Parathyroid adenoma (tissue), 2 donors: ENCODE measurements at regions not wholly inside any gene's neighbourhood (a gene's known extent, or its start where the extent isn't known, plus 50 kb on each side); places are given as distances from the start of the nearest gene placed in this dataset.
"Not testable (repeated sequence)": the region's sequence is repeated elsewhere in the genome, so short reads cannot be mapped to it uniquely, and the experiment has no call there.

Experiments used
- H2AFZ ChIP-seq: fragments of 300-600 bp; sonication (generic); one replicate; pipeline ENCODE4 v1.7.0; 2017; ENCODE audit warnings: antibody characterized with exemption, mild to moderate bottlenecking
- H3K27ac ChIP-seq: fragments of 300-600 bp; sonication (generic); one replicate; pipeline ENCODE4 v1.7.0; 2017
- H3K27me3 ChIP-seq: fragments of 300-600 bp; sonication (generic); one replicate; pipeline ENCODE4 v1.7.0; 2017; ENCODE audit warnings: low read length; ENCODE audit not compliant: control insufficient read depth, insufficient read depth
- H3K36me3 ChIP-seq: fragments of 300-600 bp; sonication (generic); one replicate; pipeline ENCODE4 v1.7.0; 2017; ENCODE audit warnings: low read length; ENCODE audit not compliant: control insufficient read depth, insufficient read depth
- H3K4me1 ChIP-seq: fragments of 300-600 bp; sonication (generic); one replicate; pipeline ENCODE4 v1.7.0; 2017; ENCODE audit warnings: control low read depth
- H3K4me2 ChIP-seq: fragments of 300-600 bp; sonication (generic); one replicate; pipeline ENCODE4 v1.7.0; 2017; ENCODE audit warnings: low read length
- H3K4me3 ChIP-seq: fragments of 300-600 bp; sonication (generic); one replicate; pipeline ENCODE4 v1.7.0; 2017; ENCODE audit warnings: low read depth, low read length
- H3K79me2 ChIP-seq: fragments of 300-600 bp; sonication (generic); one replicate; pipeline ENCODE4 v1.7.0; 2017; ENCODE audit warnings: control low read depth
- H3K9ac ChIP-seq: fragments of 300-600 bp; sonication (generic); one replicate; pipeline ENCODE4 v1.7.0; 2017; ENCODE audit warnings: mild to moderate bottlenecking
- H3K9me3 ChIP-seq: fragments of 300-600 bp; sonication (generic); one replicate; pipeline ENCODE4 v1.7.0; 2017; ENCODE audit warnings: low read length; ENCODE audit not compliant: control insufficient read depth
- CTCF ChIP-seq: fragments of 300-600 bp; sonication (generic); IDR thresholded peaks from one replicate; pipeline ENCODE4 v1.7.0; 2017; ENCODE audit warnings: antibody characterized with exemption, mild to moderate bottlenecking
- donor health status: primary hyperparathyroidism.

DNA sequence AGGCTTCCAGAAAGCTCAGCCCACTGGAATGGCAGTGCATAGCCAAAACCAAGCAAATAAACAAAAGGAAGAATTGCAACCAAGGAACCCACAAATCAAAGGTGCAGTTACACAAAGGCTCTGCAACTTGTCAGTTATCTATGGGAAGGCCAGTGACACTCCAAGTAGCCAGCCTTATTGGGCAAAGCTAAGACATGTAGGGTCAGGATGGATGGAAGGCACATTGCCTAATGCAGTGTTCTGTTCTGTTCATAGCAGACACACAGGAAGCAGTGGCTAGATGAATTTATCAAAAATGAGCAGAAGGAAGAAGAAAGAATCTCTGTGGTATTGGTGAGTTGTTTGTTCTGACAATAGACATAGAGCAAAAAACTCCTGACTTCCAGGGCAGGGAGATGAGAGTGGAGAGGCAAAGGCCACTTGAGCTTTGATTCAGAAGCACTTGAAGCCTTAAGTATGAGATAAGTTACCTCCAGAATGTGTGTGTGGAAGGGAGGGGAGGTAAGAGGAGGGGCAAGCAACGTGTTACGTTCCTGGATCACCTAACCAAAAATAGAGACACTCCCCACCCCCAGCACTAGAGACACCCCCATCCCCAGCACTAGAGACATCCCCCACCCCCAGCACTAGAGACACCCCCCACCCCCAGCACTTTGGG, 57.9 kb upstream of the AKAP12 start:
- Histone ChIP-seq H2AFZ (no peak overlapping the region), H3K9ac (no peak overlapping the region), H3K4me1 (no peaks in the 10 kb centered on the region), H3K79me2 (no peaks in the 10 kb centered on the region), H3K36me3 (no peaks in the 10 kb centered on the region), H3K4me3 (no peak overlapping the region), H3K27me3 (no peaks in the 10 kb centered on the region), H3K4me2 (no peak overlapping the region), H3K27ac (no peak overlapping the region), H3K9me3 (no peaks in the 10 kb centered on the region)
- no peak for TF ChIP-seq CTCF

DNA sequence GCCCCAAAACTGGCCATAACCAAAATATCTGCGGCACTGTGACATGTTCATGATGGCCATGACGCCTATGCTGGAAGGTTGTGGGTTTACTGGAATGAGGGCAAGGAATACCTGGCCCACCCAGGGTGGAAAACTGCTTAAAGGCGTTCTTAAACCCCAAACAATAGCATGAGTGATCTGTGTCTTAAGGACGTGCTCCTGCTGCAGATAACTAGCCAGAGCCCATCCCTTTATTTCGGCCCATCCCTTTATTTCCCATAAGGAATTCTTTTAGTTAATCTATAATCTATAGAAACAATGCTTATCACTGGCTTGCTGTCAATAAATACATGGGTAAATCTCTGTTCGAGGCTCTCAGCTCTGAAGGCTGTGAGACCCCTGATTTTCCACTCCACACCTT, 56.8 kb upstream of the AKAP12 start:
- not testable (repeated sequence) for H3K79me2 ChIP-seq, H3K36me3 ChIP-seq, H3K4me3 ChIP-seq, H3K9ac ChIP-seq, H3K4me2 ChIP-seq, H3K27ac ChIP-seq, H2AFZ ChIP-seq, H3K27me3 ChIP-seq, H3K4me1 ChIP-seq, H3K9me3 ChIP-seq

DNA sequence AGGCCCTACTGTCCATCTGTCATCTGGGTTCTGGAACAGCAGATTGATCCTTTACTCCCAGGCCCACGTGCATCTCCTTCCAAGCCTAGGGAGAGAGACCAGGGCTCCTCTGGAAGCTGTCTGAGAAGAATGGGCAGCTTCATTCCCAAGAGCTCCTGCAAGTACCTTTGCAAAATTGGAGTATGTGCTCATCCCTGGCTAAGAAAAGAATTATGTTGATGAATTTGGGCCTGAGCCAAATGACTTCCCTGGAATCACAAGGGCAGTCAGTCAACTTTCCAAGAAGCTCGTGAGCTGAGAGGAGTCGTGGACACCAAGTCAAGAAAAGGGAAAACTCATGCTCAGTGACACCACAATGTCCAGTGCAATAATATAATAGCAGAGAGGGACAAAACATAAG, 54.6 kb upstream of the AKAP12 start:
- Histone ChIP-seq H3K9ac (no peak overlapping the region), H3K27ac (no peak overlapping the region), H3K4me2 (no peak overlapping the region)

GRCh38 chr6:151186306-151186705, 53.5 kb upstream of the AKAP12 start:
- no peak for TF ChIP-seq CTCF
- H3K4me1 ChIP-seq: no peaks in the 10 kb centered on the region
- H3K9ac ChIP-seq: no peak overlapping the region
- H3K27me3 ChIP-seq: no peaks in the 10 kb centered on the region
- no peak overlapping the region for H3K4me2 ChIP-seq
- no peaks in the 10 kb centered on the region for H3K36me3 ChIP-seq
- H2AFZ ChIP-seq: no peak overlapping the region
- no peak overlapping the region for H3K27ac ChIP-seq
- H3K9me3 ChIP-seq: no peaks in the 10 kb centered on the region
- H3K79me2 ChIP-seq: no peaks in the 10 kb centered on the region
- no peak overlapping the region for H3K4me3 ChIP-seq

More for the DNA sequence above, 54.6 kb upstream of the AKAP12 start:
- Histone ChIP-seq H2AFZ (no peak overlapping the region), H3K36me3 (no peaks in the 10 kb centered on the region), H3K27me3 (no peaks in the 10 kb centered on the region), H3K4me1 (no peaks in the 10 kb centered on the region), H3K4me3 (no peak overlapping the region), H3K79me2 (no peaks in the 10 kb centered on the region), H3K9me3 (no peaks in the 10 kb centered on the region)
- TF ChIP-seq CTCF: no peak

- H3K4me3 ChIP-seq: no peak overlapping the region
- no peaks in the 10 kb centered on the region for H3K36me3 ChIP-seq
- H2AFZ ChIP-seq: no peak overlapping the region
- H3K9ac ChIP-seq: no peak overlapping the region
- H3K9me3 ChIP-seq: no peaks in the 10 kb centered on the region
- no peak for TF ChIP-seq CTCF
- no peak overlapping the region for H3K4me2 ChIP-seq
- H3K27ac ChIP-seq: no peak overlapping the region
- H3K79me2 ChIP-seq: no peaks in the 10 kb centered on the region
- H3K4me1 ChIP-seq: no peaks in the 10 kb centered on the region
- no peaks in the 10 kb centered on the region for H3K27me3 ChIP-seq
Observed at GRCh38 chr6:151186804-151187330, 52.9 kb upstream of the AKAP12 start.
